GM18867 (cell line): ENCODE measurements at regions not wholly inside any gene's neighbourhood (a gene's known extent, or its start where the extent isn't known, plus 50 kb on each side); places are given as distances from the start of the nearest gene placed in this dataset.
"Not testable (repeated sequence)": the region's sequence is repeated elsewhere in the genome, so short reads cannot be mapped to it uniquely, and the experiment has no call there.

Experiments
- ATAC-seq: cut with Tn5 transposase; IDR thresholded peaks from one replicate; pipeline ENCODE4 v1.9.1; 2021; ENCODE audit warnings: mild to moderate bottlenecking, moderate library complexity; ENCODE audit not compliant: unreplicated experiment

DNA sequence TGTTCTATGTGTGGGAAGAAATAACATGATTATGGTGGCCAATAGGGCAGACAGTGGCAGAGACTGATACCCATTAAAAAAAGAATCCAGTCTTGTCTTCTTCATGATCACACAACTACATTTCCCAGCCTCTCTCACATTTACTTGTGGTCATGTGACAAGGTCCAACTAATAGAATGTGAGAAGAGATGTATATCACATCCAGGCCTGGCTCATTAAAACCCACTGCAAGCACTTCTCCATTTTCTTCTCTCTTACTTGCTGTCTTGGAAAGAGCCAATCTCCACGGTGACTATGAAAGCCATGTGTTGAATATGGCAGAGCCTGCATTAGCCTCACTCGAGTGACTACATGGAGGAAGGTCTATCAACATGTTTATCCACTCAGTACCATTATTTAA, 306.2 kb upstream of the ZEB2 start:
- ATAC-seq: no peak

DNA sequence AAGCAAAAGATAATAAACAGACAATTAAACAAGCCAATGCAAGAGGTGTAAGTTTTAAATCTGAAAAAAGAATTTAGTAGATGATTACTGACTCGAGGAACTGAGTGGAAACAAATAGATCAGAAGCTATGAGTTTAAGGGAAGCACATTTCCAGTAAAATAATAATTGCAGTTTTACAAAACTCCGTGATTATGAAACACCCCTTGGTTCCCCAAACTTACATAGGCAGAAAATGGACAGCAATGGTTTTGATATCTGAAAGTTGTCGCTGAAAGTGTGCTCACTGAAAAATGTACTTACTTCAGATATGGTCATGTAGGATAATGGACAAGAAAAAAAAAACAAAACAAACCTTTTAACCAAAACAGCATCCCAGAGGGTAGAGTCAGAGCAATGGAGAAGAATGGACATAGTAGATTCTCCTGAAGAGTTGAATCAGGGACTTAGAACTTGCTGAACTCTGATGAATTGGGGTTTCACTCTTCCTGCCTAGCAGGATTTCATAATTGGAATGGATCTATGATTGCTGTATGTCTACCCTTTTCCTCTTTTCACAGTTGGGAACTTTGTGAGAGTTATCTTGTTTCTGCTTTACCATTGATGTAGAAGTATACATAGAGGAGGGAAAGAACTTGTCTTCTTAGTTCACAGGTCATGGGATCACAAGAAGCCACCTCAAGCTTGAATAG, 305.6 kb upstream of the ZEB2 start:
- no peak for ATAC-seq

DNA sequence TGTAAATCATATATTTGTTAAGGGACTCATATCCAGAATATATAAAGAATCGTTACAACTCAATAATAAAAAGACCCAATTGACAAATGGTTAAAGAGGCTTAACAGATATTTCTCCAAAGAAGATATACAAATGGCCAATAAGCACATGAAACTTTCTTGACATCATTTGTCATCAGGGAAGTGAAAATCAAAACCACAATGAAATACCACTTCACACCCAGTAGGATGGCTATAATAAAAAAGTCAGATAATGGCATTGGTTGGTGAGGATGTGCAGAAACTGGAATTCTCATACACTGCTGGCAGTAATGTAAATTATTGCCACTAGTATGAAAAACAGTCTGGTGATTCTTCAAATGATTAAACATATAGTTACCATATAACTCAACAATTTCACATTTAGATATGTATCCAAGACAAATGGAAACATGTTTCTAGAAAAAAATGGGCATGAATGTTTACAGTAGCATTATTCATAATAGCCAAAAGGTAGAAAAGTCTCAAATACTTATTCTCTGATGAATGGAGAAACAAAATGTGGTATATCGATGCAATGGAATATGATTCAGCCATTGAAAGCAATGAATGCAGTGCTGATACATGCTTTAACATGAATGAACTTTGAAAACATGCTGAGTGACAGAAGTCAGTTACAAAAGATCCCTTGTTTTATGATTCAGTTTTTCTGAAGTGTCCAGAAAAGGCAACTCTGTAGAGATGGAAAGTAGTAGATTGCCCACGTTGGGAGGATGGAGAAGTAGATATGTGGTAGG, 304.6 kb upstream of the ZEB2 start:
- ATAC-seq: no peak

DNA sequence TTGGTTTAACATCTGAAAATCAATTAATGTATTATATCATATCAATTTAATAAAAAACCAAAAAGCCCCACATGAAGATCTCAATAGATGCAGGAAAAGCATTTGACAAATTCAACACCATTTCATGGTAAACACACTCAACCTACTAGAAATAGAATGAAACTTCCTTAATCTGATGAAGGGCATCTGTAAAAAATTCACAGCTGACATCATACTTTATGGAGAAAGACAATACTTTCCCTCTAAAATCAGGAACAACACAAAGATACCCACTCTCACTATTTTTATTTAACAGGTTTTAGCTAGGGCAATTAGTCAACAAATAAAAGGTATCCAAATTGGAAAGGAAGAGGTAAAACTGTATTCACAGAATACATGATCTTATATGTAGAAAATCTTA, 303.0 kb upstream of the ZEB2 start:
- ATAC-seq: no peak

GRCh38 chr2:144812288-144812687, 292.4 kb upstream of the ZEB2 start:
- no peak for ATAC-seq

- no peak for ATAC-seq
Measured at GRCh38 chr2:144801766-144802165, 281.8 kb upstream of the ZEB2 start.

- no peak for ATAC-seq
Measured at GRCh38 chr2:144801325-144801724, 281.4 kb upstream of the ZEB2 start.

DNA sequence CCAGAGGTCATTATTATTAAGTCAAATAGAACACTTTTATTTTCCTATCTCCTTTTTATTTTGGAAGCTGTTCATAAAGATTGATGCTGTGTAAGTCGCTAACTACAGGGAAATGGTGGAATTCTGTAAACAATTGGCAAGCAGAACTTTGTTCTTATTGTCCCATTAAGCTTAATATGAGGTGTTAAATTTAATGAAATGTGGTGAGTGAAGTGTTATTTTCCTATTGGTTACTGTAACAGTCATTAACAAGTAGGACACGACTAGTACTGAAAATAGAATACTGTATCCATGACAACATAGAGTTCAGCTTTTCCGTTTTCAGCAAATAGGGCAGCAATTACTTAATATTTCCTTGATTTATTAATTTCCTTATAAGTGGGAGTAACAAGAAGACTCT, 279.1 kb upstream of the ZEB2 start:
- ATAC-seq: no peak

DNA sequence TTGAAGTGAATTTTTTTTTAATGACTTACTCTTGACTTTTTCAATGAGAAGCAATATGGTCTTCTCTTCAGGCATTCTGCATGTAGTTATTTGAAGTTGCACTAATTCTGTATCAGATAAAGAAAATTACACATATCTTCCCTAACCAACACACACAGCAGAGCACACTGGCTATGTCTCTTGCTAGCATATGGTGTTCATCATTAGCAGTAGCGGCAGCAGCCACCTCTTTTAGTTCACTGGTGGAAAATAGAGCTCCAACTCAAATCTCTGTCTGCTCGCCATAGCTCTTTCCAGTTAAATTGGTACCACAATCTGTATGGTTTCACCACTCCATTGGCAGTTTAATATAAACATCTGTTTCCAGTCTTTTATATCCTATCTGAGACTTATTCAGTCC, 278.1 kb upstream of the ZEB2 start:
- no peak for ATAC-seq

- no peak for ATAC-seq
Measured at GRCh38 chr2:144796936-144797335, 277.0 kb upstream of the ZEB2 start.

DNA sequence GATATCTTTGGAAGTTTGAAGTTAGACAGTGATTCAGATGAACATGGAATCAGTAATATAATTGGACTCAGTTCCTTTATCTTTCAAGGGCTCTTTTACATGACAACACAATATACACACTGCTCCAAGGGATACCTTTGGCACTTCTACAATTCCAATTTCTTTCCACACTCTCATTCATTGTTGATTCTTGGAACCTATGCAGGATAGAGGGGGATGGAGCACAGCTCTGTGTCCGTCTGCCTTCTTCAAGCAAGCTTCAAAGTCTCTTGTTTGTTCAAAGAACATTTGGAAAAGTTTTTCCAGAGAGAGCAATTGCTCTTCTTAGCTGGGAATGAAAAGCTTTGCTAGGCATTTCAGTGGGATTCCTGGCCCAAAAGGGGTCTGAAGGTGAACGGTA, 276.2 kb upstream of the ZEB2 start:
- no peak for ATAC-seq

DNA sequence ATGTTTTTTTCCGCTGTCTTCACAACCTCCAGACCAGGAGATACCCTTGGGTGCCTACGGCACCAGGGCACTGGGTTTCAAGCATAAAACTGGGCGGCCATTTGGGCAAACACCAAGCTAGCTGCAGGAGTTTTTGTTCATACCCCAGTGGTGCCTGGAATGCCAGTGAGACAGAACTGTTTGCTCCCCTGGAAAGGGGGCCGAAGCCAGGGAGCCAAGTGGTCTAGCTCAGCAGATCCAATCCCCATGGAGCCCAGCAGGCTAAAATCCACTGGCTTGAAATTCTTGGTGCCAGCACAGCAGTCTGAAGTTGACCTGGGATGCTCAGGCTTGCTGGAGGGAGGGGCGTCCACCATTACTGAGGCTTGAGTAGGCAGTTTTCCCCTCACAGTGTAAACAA, 265.3 kb upstream of the ZEB2 start:
- ATAC-seq: no peak

DNA sequence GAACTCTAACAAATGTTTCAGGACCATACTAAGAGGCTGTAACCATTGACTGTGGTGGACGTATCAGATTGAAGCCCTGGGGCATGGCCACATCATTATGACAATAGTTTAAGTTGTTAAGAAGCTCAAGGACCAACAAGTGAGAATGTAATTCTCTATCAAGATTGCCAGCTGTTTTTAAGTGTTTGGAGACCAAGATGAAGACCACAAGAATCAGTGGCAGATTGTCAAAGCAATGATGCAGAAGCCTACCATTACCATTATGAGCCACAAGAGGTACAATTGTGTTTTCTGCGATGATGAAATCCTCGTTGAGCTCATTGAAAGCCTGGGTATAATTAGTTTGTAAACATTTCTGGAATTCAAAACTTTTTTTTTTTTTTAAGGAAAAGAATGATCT, 261.1 kb upstream of the ZEB2 start:
- no peak for ATAC-seq

- ATAC-seq: no peak
Measured at GRCh38 chr2:144776766-144777165, 256.8 kb upstream of the ZEB2 start.

DNA sequence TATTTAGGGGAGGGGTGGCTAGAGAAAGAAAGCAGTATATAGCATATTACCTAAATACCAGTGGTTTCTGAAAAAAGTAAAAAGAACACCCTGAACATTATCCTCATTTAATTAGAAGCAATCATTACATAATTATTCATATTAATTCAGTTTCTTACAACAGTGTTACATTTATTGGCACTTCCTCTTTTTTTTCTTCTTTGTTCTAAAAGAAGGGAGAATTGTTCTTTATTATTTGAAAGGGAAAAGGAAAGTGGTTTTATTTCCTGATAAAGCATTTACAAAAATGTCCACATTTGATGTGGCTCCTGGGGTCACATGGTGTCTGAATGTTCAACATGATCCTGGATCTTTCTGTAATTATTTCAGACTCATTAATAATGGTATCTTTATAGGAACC, 254.9 kb upstream of the ZEB2 start:
- ATAC-seq: no peak

GRCh38 chr2:144771348-144771747, 251.4 kb upstream of the ZEB2 start:
- no peak for ATAC-seq

GRCh38 chr2:144770616-144771230, 250.8 kb upstream of the ZEB2 start:
- no peak for ATAC-seq

DNA sequence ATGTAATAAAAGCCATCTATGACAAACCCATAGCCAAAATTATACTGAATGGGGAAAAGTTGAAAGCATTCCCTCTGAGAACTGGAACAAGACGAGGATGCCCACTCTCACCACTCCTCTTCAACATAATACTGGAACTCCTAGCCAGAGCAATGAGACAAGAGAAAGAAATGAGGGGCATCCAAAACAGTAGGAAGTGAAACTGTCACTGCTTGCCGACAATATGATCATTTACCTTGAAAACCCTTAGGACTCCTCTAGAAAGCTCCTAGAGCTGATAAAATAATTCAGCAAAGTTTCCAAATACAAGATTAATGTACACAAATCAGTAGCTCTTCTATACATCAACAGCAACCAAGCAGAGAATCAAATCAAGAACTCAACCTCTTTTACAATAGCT, 241.0 kb upstream of the ZEB2 start:
- ATAC-seq: not testable (repeated sequence)

DNA sequence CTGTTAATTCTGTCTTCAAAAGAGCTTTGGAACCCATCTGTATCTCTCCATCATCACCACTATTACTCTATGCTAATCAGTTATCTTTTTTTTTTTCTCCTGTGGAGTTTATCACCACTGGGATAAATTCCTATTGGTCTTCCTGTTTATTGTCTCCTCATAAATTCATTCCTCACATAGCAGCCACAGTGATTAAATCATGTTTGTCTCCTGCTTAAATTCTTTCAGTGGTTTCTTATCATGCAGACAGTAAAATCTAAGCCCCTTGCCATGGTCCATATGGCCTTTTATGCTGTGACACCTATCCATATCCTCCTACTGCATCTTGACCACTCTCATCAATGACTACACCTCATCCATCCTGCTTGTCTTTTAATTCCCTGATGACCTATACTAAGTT, 239.8 kb upstream of the ZEB2 start:
- no peak for ATAC-seq

GRCh38 chr2:144758196-144758595, 238.3 kb upstream of the ZEB2 start:
- ATAC-seq: not testable (repeated sequence)

- no peak for ATAC-seq
Measured at GRCh38 chr2:144753416-144753815, 233.5 kb upstream of the ZEB2 start.
